ENCODE measurements at regions not wholly inside any gene's neighbourhood (a gene's known extent, or its start where the extent isn't known, plus 50 kb on each side); places are given as distances from the start of the nearest gene placed in this dataset.

DNA sequence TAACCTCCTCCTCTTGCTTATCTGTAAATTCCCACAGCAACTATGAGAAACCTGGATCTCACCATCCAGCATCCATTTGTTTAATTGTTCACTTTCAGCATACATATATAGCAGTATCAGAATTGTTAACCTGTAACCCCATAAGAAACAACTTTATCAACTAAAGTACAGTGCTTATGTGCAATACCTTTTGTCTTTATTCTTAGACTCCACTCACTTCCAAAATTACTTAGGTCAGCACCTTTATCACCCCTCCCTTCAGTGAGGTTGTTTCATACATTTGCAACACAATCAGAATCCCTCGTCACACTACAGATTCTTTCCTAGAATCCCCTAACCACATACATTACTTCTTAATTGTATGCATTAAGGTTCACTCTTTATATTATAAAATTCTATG, 225.9 kb upstream of the NCKAP5 start:
- TF ChIP-seq, protein P1, sequence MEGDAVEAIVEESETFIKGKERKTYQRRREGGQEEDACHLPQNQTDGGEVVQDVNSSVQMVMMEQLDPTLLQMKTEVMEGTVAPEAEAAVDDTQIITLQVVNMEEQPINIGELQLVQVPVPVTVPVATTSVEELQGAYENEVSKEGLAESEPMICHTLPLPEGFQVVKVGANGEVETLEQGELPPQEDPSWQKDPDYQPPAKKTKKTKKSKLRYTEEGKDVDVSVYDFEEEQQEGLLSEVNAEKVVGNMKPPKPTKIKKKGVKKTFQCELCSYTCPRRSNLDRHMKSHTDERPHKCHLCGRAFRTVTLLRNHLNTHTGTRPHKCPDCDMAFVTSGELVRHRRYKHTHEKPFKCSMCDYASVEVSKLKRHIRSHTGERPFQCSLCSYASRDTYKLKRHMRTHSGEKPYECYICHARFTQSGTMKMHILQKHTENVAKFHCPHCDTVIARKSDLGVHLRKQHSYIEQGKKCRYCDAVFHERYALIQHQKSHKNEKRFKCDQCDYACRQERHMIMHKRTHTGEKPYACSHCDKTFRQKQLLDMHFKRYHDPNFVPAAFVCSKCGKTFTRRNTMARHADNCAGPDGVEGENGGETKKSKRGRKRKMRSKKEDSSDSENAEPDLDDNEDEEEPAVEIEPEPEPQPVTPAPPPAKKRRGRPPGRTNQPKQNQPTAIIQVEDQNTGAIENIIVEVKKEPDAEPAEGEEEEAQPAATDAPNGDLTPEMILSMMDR (conservative IDR thresholded peaks at IDR 0.05; ENCODE audit: low read depth, low read length): no peak
- no peak overlapping the region for H3K4me3 ChIP-seq (ENCODE audit: low read depth, low read length)
- DNase-seq (ENCODE audit: low read depth): no peak

GRCh38 chr2:133801946-133802345, 233.7 kb upstream of the NCKAP5 start:
- TF ChIP-seq, protein P1 (conservative IDR thresholded peaks at IDR 0.05; ENCODE audit: low read depth, low read length): no peak
- no peak for DNase-seq (ENCODE audit: low read depth)
- H3K4me3 ChIP-seq (ENCODE audit: low read depth, low read length): no peak overlapping the region

DNA sequence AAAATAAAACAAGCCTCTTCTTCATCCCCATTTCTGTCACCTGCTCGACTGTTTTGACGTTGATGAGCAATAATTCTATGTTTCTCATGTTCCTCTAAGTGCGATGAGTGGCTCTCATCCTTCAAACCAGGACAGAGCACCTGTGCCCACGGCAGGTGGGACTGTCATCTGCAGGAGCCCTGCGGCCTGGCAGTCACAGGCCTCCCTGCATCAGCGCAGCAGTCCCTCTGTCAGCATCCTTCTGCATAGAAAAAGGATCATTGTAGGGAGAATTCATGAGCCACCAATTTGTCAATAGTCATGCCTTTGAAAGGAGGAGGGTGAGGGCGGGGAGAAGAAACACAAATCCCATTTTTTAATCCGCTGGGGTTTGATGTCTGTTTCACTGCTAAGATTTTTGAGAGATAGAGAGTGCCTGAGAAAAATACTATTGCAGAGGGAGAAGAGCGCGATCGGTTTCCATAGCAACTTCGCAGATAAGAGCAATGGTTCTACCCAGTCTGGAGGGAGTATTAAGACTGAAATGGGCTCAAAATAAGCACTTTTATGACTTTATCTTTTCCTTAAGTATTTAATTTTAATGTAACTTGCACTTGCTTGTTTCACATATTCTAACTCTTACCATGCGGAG, 234.3 kb upstream of the NCKAP5 start:
- H3K4me3 ChIP-seq (ENCODE audit: low read depth, low read length): no peak overlapping the region
- no peak for DNase-seq (ENCODE audit: low read depth)
- TF ChIP-seq, protein P1 (conservative IDR thresholded peaks at IDR 0.05; ENCODE audit: low read depth, low read length): no peak

- TF ChIP-seq, protein P1 (conservative IDR thresholded peaks at IDR 0.05; ENCODE audit: low read depth, low read length): no peak
These were observed 238.3 kb upstream of the NCKAP5 start for GRCh38 chr2:133806564-133806963.

GRCh38 chr2:133809485-133809884, 241.2 kb upstream of the NCKAP5 start:
- DNase-seq (ENCODE audit: low read depth): no peak
- H3K4me3 ChIP-seq (ENCODE audit: low read depth, low read length): no peak overlapping the region
- TF ChIP-seq, protein P1 (conservative IDR thresholded peaks at IDR 0.05; ENCODE audit: low read depth, low read length): no peak

More at GRCh38 chr2:133806564-133806963, 238.3 kb upstream of the NCKAP5 start:
- no peak for DNase-seq (ENCODE audit: low read depth)
- no peak overlapping the region for H3K4me3 ChIP-seq (ENCODE audit: low read depth, low read length)

DNA sequence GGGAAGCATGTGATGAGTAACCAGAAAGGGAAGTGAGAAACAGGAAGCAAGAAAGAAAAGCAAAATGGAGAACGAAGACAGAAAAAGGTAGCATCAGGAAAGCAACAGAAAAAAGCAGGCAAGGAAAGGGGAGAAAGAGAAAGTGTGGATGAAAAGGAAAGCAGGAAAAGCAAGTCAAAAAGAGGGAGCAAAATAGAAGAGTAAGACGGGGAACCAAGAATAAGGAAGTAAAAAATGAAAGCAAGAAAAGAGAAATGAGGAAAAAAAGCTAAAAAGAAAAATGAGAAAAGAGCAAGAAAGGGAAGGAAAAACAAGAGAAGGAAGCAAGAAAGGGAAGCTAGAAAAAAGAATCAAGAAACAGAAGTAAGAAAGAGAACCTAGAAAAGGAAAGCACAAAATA, 242.3 kb upstream of the NCKAP5 start:
- TF ChIP-seq, protein P1 (conservative IDR thresholded peaks at IDR 0.05; ENCODE audit: low read depth, low read length): no peak
- DNase-seq (ENCODE audit: low read depth): no peak

DNA sequence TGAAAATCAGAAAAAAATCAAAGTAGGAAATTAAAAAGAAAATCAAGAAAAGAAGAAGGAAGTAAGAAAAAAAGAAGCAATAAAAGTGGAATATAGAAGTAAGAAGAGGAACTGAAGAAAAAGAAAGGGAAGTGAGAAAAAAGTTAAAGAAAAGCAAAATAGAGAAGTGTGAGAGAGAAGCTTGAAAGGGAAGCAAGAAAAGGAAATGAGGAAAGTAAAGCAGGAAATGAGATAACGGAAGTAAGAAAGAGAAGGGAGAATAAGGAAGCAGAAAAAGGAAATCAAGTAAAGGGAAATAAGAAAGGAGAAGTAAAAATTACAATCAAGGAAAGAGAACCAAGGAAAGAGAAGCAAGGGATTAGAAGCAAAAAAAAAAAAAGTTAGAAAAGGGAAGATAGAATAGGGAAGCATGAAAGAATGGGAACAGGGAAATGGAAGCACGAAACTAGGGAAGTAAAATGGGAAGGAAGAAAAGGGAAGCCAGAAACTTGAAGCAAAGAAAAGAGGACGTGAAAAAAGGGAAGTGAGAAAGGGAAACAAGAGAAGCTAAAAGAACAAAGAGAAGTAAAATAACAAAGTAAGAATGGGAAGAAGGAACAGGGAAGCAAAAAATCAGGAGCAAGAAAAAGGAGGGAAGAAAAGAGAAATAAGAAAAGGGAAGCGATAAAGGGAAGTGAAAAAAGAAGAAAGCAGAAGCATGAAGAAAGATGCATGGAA, 243.3 kb upstream of the NCKAP5 start:
- no peak overlapping the region for H3K4me3 ChIP-seq (ENCODE audit: low read depth, low read length)
- TF ChIP-seq, protein P1 (conservative IDR thresholded peaks at IDR 0.05; ENCODE audit: low read depth, low read length): no peak
- no peak for DNase-seq (ENCODE audit: low read depth)

More for the DNA sequence above, 242.3 kb upstream of the NCKAP5 start:
- H3K4me3 ChIP-seq (ENCODE audit: low read depth, low read length): no peak overlapping the region
